RPMI7951 (cell line): ENCODE measurements at regions not wholly inside any gene's neighbourhood (a gene's known extent, or its start where the extent isn't known, plus 50 kb on each side); places are given as distances from the start of the nearest gene placed in this dataset.

Experiments
- DNase-seq: peaks from one replicate; pipeline ENCODE4 v3.0.0-alpha.2; 2012; ENCODE audit warnings: low read depth

DNA sequence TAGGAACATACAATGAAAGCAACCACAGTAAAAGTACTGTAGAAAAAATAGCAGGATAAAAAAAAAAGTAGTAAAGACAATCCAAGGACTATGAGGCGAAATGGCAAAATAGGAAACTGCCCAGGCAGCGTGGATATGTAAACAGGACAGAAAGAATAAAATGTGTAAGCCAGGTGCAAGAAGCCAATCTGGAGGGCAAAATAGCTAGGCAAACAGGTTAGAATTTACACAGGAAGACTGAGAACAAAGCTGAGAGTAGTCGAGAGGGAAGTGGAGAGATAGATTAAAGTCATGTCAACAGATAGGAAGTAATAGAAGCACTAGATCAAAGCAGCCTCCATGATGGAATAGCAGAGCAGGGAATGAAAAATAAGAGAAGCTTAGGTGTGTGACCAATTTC is 124.2 kb upstream of the B3GALT2 start:
- DNase-seq = no peak

DNA sequence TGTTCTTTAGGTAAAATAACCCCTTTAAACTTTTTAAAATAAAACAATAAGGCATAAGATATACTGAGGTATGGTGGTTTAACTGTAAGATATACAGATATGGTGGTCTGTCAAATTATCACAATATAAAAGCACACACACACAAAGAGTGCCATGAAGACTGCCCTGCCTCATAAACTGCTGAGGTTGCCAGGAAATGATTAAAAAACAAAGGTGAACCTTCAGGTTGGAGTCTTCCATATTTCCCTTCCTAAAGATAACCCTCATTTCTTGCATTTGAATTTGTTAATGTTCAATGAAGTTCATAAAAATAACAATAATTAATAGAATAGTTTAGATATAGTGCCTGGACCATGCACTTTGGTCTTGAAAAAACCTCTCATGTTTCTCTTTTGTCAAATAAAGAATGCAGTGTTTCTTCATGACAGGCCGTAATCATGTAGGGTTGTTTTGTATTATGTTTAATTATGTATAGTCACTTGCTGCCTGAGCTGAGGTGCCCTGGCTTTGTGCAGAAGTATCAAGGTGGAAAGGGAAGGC is 123.6 kb upstream of the B3GALT2 start:
- DNase-seq = no peak

- DNase-seq = no peak
Measured at GRCh38 chr1:193308438-193308837, 122.0 kb upstream of the B3GALT2 start.

DNA sequence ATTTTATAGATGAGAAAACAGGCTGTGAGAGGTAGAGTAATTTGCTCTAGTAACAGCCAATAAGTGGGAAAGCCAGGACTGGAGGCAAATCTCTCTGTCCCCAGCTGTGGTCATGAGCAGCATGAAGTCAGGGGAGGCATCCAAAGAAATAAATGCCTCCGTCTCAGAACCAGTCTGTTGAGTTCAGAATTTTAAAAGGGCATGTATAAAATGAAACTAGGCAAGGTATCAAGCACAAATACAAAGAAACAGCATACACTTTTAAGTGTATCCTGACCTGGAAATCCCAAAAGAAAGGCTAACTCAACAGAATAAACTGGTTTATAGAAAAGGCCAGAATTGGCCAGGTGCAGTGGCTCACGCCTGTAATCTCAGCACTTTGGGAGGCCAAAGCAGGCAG is 120.0 kb upstream of the B3GALT2 start:
- DNase-seq = no peak
